ENCODE measurements at regions not wholly inside any gene's neighbourhood (a gene's known extent, or its start where the extent isn't known, plus 50 kb on each side); places are given as distances from the start of the nearest gene placed in this dataset.

DNA sequence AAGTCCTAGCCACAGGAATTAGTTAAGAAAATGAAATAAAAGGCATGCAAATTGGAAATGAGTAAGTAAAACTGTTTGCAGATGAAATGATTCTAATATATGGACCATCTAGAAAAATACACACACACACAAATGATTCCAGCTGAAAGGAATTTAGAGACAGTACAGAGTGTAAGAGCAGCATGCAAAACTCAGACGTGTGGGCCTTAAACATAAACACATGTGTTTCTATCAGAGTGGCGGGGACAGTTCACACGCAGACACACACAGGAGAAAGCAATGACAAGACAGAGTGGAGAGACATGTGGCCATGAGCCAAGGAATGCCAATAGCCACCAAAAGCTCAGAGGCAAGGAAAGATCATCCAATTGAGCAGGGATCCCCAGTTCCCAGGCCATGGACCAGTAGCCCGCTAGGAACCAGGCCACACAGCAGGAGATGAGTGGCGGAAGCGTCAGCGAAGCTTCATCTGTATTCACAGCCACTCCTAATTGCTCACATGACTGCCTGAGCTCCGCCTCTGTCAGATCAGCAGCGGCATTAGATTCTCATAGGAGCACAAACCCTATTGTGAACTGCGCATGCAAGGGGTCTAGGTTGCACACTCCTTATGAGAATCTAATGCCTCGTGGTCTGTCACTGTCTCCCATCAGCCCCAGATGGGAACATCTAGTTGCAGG, 155.4 kb downstream of the ARL4C start:
- Histone ChIP-seq H4K91ac (ENCODE audit: insufficient read length, low read depth, low read length) (no peak overlapping the region), H2BK15ac (ENCODE audit: low read depth, low read length) (no peak overlapping the region), H3K4me2 (ENCODE audit: insufficient read depth, insufficient read length, low read length) (no peak overlapping the region), H3T11ph (ENCODE audit: low read length) (no peak overlapping the region), H2AK5ac (ENCODE audit: insufficient read length, low read length) (no peak overlapping the region), H3K23ac (ENCODE audit: insufficient read length, low read depth, low read length) (no peak overlapping the region), H4K8ac (replicated peaks; ENCODE audit: insufficient read length, low read depth, low read length) (no peak overlapping the region), H3K79me2 (ENCODE audit: insufficient read depth, low read length) (no peaks in the 10 kb centered on the region), H2AFZ (ENCODE audit: low read length) (no peak overlapping the region), H2BK120ac (ENCODE audit: low read depth, low read length, poor library complexity, severe bottlenecking) (no peak overlapping the region), H3K4ac (ENCODE audit: low read depth, low read length) (no peak overlapping the region), H3K4me1 (ENCODE audit: insufficient read depth, low read length) (no peaks in the 10 kb centered on the region), H3K56ac (ENCODE audit: insufficient read length, low read depth, low read length) (no peak overlapping the region), H3K18ac (ENCODE audit: insufficient read length, low read depth, low read length) (no peak overlapping the region), H2BK20ac (ENCODE audit: low read depth, low read length, poor library complexity, severe bottlenecking) (no peak overlapping the region), H3K9ac (ENCODE audit: extremely low read depth, insufficient read length, low read length) (no peak overlapping the region), H3K27me3 (ENCODE audit: insufficient read depth, low read length) (no peaks in the 10 kb centered on the region), H3K14ac (ENCODE audit: insufficient read depth, low read length) (no peak overlapping the region), H2BK12ac (ENCODE audit: insufficient read length, low read depth, low read length) (no peak overlapping the region), H3K79me1 (ENCODE audit: insufficient read depth, low read depth, low read length, poor library complexity, severe bottlenecking) (no peaks in the 10 kb centered on the region), H3K9me3 (ENCODE audit: control insufficient read depth, low read depth, low read length) (no peaks in the 10 kb centered on the region), H4K5ac (ENCODE audit: insufficient read length, low read depth, low read length) (no peak overlapping the region), H3K23me2 (ENCODE audit: insufficient read length, low read depth, low read length, poor library complexity, severe bottlenecking) (no peaks in the 10 kb centered on the region), H4K20me1 (ENCODE audit: control insufficient read depth, insufficient read depth, insufficient read length) (peaks cover 3% of the 10 kb centered on the region), H2BK5ac (ENCODE audit: insufficient read length, low read length) (no peak overlapping the region), H3K27ac (ENCODE audit: insufficient read length, low read depth, low read length) (no peak overlapping the region)
- H3K27me3 Mint-ChIP-seq (ENCODE audit: low read depth), result peaks cover 12% of the 10 kb centered on the region
- no peak for TF ChIP-seq CTCF (conservative IDR thresholded peaks at IDR 0.05)
- peaks cover 0 to 3% of the 10 kb centered on the region in 2 experiments; a peak in 1 of 4 replicates for H3K4me1 Mint-ChIP-seq
- H3K4me3 Mint-ChIP-seq, result no peak overlapping the region
- no peak overlapping the region for H3K27ac Mint-ChIP-seq
- peaks cover 0 to 2% of the 10 kb centered on the region in 2 experiments; a peak in 1 of 5 replicates for H3K9me3 Mint-ChIP-seq
- WGBS (ENCODE audit: extremely low coverage, insufficient read length, low lambda C conversion rate), result no CpG with 5 or more reads among the region's 11 CpGs
- DNase-seq, result no peak
- H3K36me3 Mint-ChIP-seq (ENCODE audit: insufficient read depth in 1 of 3, low read depth in 3 of 3), result no peaks in the 10 kb centered on the region

All from H9 (cell line).